PC-9 (cell line): ENCODE measurements at regions not wholly inside any gene's neighbourhood (a gene's known extent, or its start where the extent isn't known, plus 50 kb on each side); places are given as distances from the start of the nearest gene placed in this dataset.

ENCODE experiments used
- BruUV-seq: library from RNA; stranded (reverse); fragments of 400-500 nt; replicated peaks from 2 replicates; lab custom pipeline; 2021; lab: Mats Ljungman, UMichigan
- CTCF ChIA-PET: fragments of 300-600 bp; sonication (Branson Sonifier 250); formaldehyde crosslinking; loops from one replicate; lab custom pipeline; 2022; ENCODE audit warnings: antibody characterized with exemption; lab: Charles Lee
- POLR2A ChIA-PET: fragments of 300-600 bp; sonication (Branson Sonifier 250); formaldehyde crosslinking; loops from one replicate; lab custom pipeline; 2022; ENCODE audit warnings: antibody characterized with exemption; ENCODE audit not compliant: unreplicated experiment; lab: Charles Lee
- DNase-seq, 2 experiments: peaks; one replicate each; pipeline versions ENCODE4 v3.0.0 to v3.0.0-alpha.2; 2015 to 2022; ENCODE audit warnings: mixed read lengths in 1 of 2
- H2AFZ ChIP-seq: fragments of 200-600 bp; sonication (generic); 2 replicates; pipeline ENCODE4 v1.8.1; 2017; ENCODE audit warnings: antibody characterized with exemption
- H3F3A ChIP-seq: fragments of 200-600 bp; sonication (generic); 2 replicates; pipeline ENCODE4 v1.8.1; 2017; ENCODE audit warnings: antibody characterized with exemption, mild to moderate bottlenecking, low read depth; ENCODE audit not compliant: insufficient read depth
- H3K27ac ChIP-seq: fragments of 200-600 bp; sonication (generic); 2 replicates; pipeline ENCODE4 v1.6.1; 2016; ENCODE audit warnings: mixed run types
- H3K27me3 ChIP-seq: fragments of 200-600 bp; sonication (generic); 2 replicates; pipeline ENCODE4 v1.6.1; 2016; ENCODE audit warnings: low read depth, mixed run types; ENCODE audit not compliant: insufficient read depth
- H3K36me3 ChIP-seq: fragments of 200-600 bp; sonication (generic); 2 replicates; pipeline ENCODE4 v1.6.1; 2016; ENCODE audit warnings: low read depth, mixed run types
- H3K4me1 ChIP-seq: fragments of 200-600 bp; sonication (generic); replicated peaks from 2 replicates; pipeline ENCODE4 v1.6.1; 2016; ENCODE audit warnings: mixed run types; ENCODE audit not compliant: insufficient read depth
- H3K4me2 ChIP-seq: fragments of 200-600 bp; sonication (generic); 2 replicates; pipeline ENCODE4 v1.6.1; 2017; ENCODE audit warnings: mixed run types
- H3K4me3 ChIP-seq: fragments of 200-600 bp; sonication (generic); 2 replicates; pipeline ENCODE4 v1.6.1; 2016; ENCODE audit warnings: mixed run types
- H3K79me2 ChIP-seq: fragments of 200-600 bp; sonication (generic); 2 replicates; pipeline ENCODE4 v1.6.1; 2017; ENCODE audit warnings: low read depth, mixed run types
- H3K9me2 ChIP-seq: fragments of 200-600 bp; sonication (generic); 2 replicates; pipeline ENCODE4 v1.8.1; 2017; ENCODE audit warnings: mild to moderate bottlenecking; ENCODE audit not compliant: insufficient read depth
- H3K9me3 ChIP-seq: fragments of 200-600 bp; sonication (generic); 2 replicates; pipeline ENCODE4 v1.8.1; 2016; ENCODE audit warnings: low read depth; ENCODE audit not compliant: insufficient read depth
- H4K20me1 ChIP-seq: fragments of 200-600 bp; sonication (generic); 2 replicates; pipeline ENCODE4 v1.8.1; 2017; ENCODE audit not compliant: insufficient read depth
- EZH2 ChIP-seq: fragments of 200-600 bp; sonication (generic); IDR thresholded peaks from 2 replicates; pipeline ENCODE4 v1.8.0; 2017; ENCODE audit warnings: antibody characterized with exemption, low read depth
- intact Hi-C: fragments of 100-400 bp; cut with micrococcal nuclease; formaldehyde crosslinking; loops from one replicate; pipeline ENCODE4 v1.10.0; 2022; ENCODE audit not compliant: unreplicated experiment
- TF ChIP-seq, protein P1 (sequence below): fragments of 200-600 bp; sonication (generic); conservative IDR thresholded peaks from 2 replicates; pipeline ENCODE4 v1.6.1; 2017; ENCODE audit warnings: mixed run types, antibody characterized with exemption, mild to moderate bottlenecking, moderate library complexity

DNA sequence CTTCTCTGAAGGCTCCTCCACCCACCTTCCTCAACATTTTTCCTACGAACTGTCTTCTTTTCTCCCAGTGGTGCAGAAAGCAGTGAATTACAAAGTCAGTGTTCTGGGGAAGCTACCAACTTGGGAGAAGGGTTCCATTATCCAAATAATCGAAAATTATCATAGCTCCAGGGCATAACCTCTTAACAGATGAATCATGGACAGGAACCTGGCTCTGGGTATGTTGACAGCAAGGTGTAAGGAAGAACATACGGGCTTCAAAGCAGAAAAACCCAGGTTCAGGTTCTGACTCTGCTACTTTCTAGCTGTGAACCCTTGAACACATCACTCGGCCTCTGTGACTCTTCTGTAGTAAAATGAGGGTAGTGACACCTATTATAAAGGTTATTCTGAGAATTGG, 351.3 kb downstream of the ENC1 start:
- Histone ChIP-seq H3K79me2 (no peaks in the 10 kb centered on the region), H3K4me3 (no peak overlapping the region), H3K9me3 (no peaks in the 10 kb centered on the region), H4K20me1 (no peaks in the 10 kb centered on the region), H3K27ac (no peak overlapping the region), H3F3A (no peaks in the 10 kb centered on the region), H3K4me2 (no peak overlapping the region), H3K4me1 (peaks cover 9% of the 10 kb centered on the region), H3K9me2 (no peaks in the 10 kb centered on the region), H3K36me3 (no peaks in the 10 kb centered on the region), H2AFZ (no peak overlapping the region), H3K27me3 (no peaks in the 10 kb centered on the region)
- ChIA-PET POLR2A (interaction anchor here (0.5 kb wide), 1 partner anchor 101 kb away, joined by 3 read pairs; no protein-coding TSS in a partner anchor), CTCF (no interaction called here)
- BruUV-seq = no TSS peak
- intact Hi-C loops = no loop called here
- no peak for TF ChIP-seq EZH2
- TF ChIP-seq, protein P1, sequence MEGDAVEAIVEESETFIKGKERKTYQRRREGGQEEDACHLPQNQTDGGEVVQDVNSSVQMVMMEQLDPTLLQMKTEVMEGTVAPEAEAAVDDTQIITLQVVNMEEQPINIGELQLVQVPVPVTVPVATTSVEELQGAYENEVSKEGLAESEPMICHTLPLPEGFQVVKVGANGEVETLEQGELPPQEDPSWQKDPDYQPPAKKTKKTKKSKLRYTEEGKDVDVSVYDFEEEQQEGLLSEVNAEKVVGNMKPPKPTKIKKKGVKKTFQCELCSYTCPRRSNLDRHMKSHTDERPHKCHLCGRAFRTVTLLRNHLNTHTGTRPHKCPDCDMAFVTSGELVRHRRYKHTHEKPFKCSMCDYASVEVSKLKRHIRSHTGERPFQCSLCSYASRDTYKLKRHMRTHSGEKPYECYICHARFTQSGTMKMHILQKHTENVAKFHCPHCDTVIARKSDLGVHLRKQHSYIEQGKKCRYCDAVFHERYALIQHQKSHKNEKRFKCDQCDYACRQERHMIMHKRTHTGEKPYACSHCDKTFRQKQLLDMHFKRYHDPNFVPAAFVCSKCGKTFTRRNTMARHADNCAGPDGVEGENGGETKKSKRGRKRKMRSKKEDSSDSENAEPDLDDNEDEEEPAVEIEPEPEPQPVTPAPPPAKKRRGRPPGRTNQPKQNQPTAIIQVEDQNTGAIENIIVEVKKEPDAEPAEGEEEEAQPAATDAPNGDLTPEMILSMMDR = no peak
- peak in 1 of 2 experiments; percentile 39 for DNase-seq

DNA sequence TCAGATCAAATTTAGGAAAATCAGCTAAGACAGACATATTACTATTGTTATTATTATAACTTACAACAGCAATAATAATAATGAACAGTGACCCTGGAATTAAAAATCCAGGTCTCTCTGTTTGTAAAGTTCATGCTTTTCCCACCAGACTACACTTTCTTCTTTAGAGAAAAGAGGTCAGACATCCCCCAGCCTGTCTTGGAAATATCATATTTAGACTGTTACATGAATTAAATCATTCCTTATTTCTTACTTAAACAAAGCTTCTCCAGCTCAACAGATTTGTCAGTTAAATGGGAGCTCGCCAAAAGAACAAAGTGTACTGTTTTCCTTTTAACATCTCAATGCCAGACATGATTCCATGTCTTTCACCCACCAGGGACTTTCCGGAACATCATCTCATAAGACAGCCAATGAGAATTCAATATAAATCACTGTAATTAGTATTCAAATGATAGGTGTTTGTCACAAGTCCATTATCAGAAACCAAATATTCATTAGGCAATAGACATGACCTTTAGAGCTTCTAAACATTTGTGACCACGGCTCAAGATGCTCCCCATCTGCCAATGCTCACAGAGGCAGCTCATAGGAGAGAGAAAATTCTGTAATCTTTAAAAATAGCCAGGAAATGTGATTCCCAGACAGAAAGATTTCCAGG, 351.9 kb downstream of the ENC1 start:
- peaks cover 9% of the 10 kb centered on the region for H3K4me1 ChIP-seq
- no TSS peak for BruUV-seq
- no peaks in the 10 kb centered on the region for H4K20me1 ChIP-seq
- no peaks in the 10 kb centered on the region for H3F3A ChIP-seq
- no peaks in the 10 kb centered on the region for H3K9me3 ChIP-seq
- no peaks in the 10 kb centered on the region for H3K27me3 ChIP-seq
- ChIA-PET CTCF (interaction anchor here (0.6 kb wide), 1 partner anchor 204 kb away, joined by 4 read pairs; no protein-coding TSS in a partner anchor), POLR2A (interaction anchor here (0.6 kb wide), 1 partner anchor 40 kb away, joined by 7 read pairs; no protein-coding TSS in a partner anchor)
- no peak for DNase-seq
- H3K4me2 ChIP-seq = no peak overlapping the region
- no peaks in the 10 kb centered on the region for H3K36me3 ChIP-seq
- H3K9me2 ChIP-seq = no peaks in the 10 kb centered on the region
- no peaks in the 10 kb centered on the region for H3K79me2 ChIP-seq
- H3K27ac ChIP-seq = no peak overlapping the region
- intact Hi-C loops = no loop called here
- TF ChIP-seq EZH2 = no peak
- TF ChIP-seq, protein P1 = no peak
- H2AFZ ChIP-seq = no peak overlapping the region
- no peak overlapping the region for H3K4me3 ChIP-seq

DNA sequence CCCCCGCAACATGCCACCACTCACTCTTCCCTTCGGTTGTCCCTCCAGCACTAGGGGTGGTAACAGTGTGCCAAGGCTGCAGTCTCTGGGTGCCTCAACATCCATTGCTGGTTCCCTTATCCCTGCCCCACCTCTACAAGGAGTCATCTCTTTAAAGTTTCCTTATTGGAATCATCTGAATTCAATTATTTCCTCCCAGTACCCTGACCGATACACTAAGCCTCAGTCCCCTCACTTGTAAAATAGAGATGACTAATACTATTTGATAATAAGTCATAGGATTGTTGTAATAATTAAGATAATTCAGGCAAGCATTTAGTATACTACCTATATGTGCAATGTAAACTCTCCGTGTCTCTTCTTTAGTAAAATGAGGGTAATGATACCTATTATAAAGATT, 352.5 kb downstream of the ENC1 start:
- Histone ChIP-seq H3F3A (no peaks in the 10 kb centered on the region), H3K79me2 (no peaks in the 10 kb centered on the region), H3K27ac (no peak overlapping the region), H3K4me2 (no peak overlapping the region), H2AFZ (no peak overlapping the region), H3K36me3 (no peaks in the 10 kb centered on the region), H3K4me1 (peaks cover 9% of the 10 kb centered on the region), H4K20me1 (no peaks in the 10 kb centered on the region), H3K4me3 (no peak overlapping the region), H3K27me3 (no peaks in the 10 kb centered on the region), H3K9me2 (no peaks in the 10 kb centered on the region), H3K9me3 (no peaks in the 10 kb centered on the region)
- no TSS peak for BruUV-seq
- TF ChIP-seq, protein P1 = no peak
- TF ChIP-seq EZH2 = no peak
- ChIA-PET POLR2A (interaction anchor here (0.6 kb wide), 1 partner anchor 40 kb away, joined by 7 read pairs; no protein-coding TSS in a partner anchor), CTCF (interaction anchor here (0.6 kb wide), 1 partner anchor 203 kb away, joined by 4 read pairs; no protein-coding TSS in a partner anchor)
- no peak for DNase-seq
- intact Hi-C loops = no loop called here
